ENCODE measurements at regions not wholly inside any gene's neighbourhood (a gene's known extent, or its start where the extent isn't known, plus 50 kb on each side); places are given as distances from the start of the nearest gene placed in this dataset.
"Not testable (repeated sequence)": the region's sequence is repeated elsewhere in the genome, so short reads cannot be mapped to it uniquely, and the experiment has no call there.

DNA sequence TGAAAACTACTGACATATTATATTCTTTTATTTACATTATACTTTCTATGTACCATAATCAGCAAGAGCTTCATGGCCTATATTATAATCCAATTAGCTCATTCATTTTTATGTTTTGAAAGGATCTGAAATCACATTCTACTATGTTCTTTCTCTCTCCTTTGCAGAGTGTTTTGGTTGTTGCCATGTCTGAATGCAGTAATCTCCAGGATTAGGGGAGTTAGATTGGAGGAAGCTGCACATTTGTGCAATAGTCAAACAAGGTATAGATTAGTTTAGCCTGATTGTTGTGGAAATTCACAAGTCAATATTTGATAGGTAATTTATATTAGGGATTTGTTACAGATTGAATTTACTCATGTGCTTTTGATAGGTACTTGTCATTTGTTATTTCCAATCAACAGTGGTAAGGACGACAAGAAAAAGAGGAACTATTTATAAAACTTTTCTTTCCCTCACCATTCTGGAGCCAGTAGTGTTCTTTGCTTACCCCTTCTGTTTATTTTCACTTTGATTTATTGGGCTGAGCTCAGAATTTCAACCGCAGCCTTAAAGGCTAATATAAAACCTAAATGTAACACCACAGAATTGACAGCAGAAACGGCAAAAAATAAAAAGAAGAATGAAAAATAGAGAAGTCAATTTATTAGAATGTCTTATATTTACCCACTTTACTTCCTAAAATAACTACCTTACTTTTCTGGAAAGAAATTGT is 597.0 kb downstream of the CHSY3 start (continued):
- no peak for TF ChIP-seq ZNF57 (CRISPR knock-in tag; IDR thresholded peaks at IDR 0.05)
- TF ChIP-seq KDM2B (CRISPR knock-in tag; IDR thresholded peaks at IDR 0.05), result no peak
- no peak for TF ChIP-seq EP300 (IDR thresholded peaks at IDR 0.05; ENCODE audit: low read length)
- TF ChIP-seq RBM34 (IDR thresholded peaks at IDR 0.05; ENCODE audit: borderline replicate concordance, insufficient read depth, low read length), result no peak

DNA sequence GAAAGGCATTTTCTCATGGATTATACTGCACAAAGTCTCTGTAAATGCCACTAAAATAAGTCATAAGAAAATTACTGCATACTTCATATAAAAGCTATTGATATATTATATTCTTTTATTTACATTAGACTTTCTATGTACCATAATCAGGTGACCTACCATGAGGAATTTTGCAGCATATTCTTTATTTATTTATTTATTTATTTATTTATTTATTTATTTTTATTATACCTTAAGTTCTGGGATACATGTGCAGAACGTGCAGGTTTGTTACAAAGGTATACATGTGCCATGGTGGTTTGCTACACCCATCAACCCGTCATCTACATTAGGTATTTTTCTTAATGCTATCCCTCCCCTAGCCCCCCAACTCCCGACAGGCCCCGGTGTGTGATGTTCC is 596.2 kb downstream of the CHSY3 start:
- H3K36me3 ChIP-seq (ENCODE audit: control insufficient read depth, insufficient read depth, low read length); H3K79me2 ChIP-seq (ENCODE audit: control insufficient read depth, insufficient read depth, low read length); H2AFZ ChIP-seq (ENCODE audit: low read depth, low read length); DNase-seq (ENCODE audit: extremely low read depth in 1 of 4, low spot score in 3 of 4); FAIRE-seq; CTCF ChIA-PET (ENCODE audit: low intra/inter-chr PET ratio); in situ Hi-C loops (cut with MboI); POLR2A ChIA-PET; H4K20me1 ChIP-seq (replicated peaks; ENCODE audit: control insufficient read depth, insufficient read depth, low read length); H3K4me1 ChIP-seq (replicated peaks in 1 of 2; ENCODE audit: control insufficient read depth in 2 of 2, insufficient read depth in 2 of 2, low read length in 2 of 2); H3K27me3 ChIP-seq (ENCODE audit: control insufficient read depth in 2 of 2, insufficient read depth in 2 of 2, low read length in 2 of 2); H3K4me3 ChIP-seq; intact Hi-C loops (cut with micrococcal nuclease); H3K27ac ChIP-seq (ENCODE audit: extremely low read depth, low read depth, low read length); H3K9me1 ChIP-seq (ENCODE audit: control insufficient read depth, insufficient read depth, low read length); H3K9me3 ChIP-seq (replicated peaks; ENCODE audit: control insufficient read depth, insufficient read depth, low read depth, low read length); BruUV-seq (replicated peaks); H3K9ac ChIP-seq (ENCODE audit: insufficient read depth in 1 of 2, low read depth in 2 of 2, low read length in 2 of 2); H3K4me2 ChIP-seq (ENCODE audit: insufficient read depth, low read length); ATAC-seq: not testable (repeated sequence)
- 0% methylated on average over 4 of the region's 4 CpGs for WGBS (ENCODE audit: insufficient coverage, low coverage, missing lambda C conversion rate)

DNA sequence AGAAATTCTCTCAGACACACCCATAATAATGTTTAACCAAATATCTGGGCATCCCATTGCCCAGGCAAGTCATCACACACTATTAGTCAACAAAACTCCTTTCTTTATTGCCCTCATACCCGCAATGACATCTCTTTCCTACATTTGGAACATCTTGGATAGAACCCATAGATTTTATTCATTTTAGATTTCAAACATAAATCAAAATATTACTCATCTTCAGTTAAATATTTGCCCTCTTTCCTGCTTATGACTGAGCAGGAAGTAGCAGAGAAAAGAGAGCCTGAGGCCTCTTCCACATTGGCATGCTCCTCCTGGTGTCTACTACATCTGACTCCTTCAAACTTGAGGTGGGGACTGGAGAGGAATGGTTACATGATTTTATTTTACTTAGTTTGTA is 592.0 kb downstream of the CHSY3 start:
- H4K20me1 ChIP-seq (replicated peaks; ENCODE audit: control insufficient read depth, insufficient read depth, low read length), result no peaks in the 10 kb centered on the region
- H2AFZ ChIP-seq (ENCODE audit: low read depth, low read length), result no peak overlapping the region
- POLR2A ChIA-PET, result no interaction called here
- H3K4me1 ChIP-seq (replicated peaks in 1 of 2; ENCODE audit: control insufficient read depth in 2 of 2, insufficient read depth in 2 of 2, low read length in 2 of 2), result no peaks in the 10 kb centered on the region
- ATAC-seq, result no peak
- in situ Hi-C loops (cut with MboI) (no loop called here), intact Hi-C loops (cut with micrococcal nuclease) (no loop called here)
- no peak for DNase-seq (ENCODE audit: extremely low read depth in 1 of 4, low spot score in 3 of 4)
- 0% methylated on average over 1 of the region's 1 CpG for WGBS (ENCODE audit: insufficient coverage, low coverage, missing lambda C conversion rate)
- H3K36me3 ChIP-seq (ENCODE audit: control insufficient read depth, insufficient read depth, low read length), result no peaks in the 10 kb centered on the region
- no peaks in the 10 kb centered on the region for H3K9me1 ChIP-seq (ENCODE audit: control insufficient read depth, insufficient read depth, low read length)
- no peak overlapping the region for H3K4me2 ChIP-seq (ENCODE audit: insufficient read depth, low read length)
- no peak overlapping the region for H3K27ac ChIP-seq (ENCODE audit: extremely low read depth, low read depth, low read length)
- FAIRE-seq, result no peak
- H3K27me3 ChIP-seq (ENCODE audit: control insufficient read depth in 2 of 2, insufficient read depth in 2 of 2, low read length in 2 of 2), result no peaks in the 10 kb centered on the region
- no TSS peak for BruUV-seq (replicated peaks)
- TF ChIP-seq, protein P1, sequence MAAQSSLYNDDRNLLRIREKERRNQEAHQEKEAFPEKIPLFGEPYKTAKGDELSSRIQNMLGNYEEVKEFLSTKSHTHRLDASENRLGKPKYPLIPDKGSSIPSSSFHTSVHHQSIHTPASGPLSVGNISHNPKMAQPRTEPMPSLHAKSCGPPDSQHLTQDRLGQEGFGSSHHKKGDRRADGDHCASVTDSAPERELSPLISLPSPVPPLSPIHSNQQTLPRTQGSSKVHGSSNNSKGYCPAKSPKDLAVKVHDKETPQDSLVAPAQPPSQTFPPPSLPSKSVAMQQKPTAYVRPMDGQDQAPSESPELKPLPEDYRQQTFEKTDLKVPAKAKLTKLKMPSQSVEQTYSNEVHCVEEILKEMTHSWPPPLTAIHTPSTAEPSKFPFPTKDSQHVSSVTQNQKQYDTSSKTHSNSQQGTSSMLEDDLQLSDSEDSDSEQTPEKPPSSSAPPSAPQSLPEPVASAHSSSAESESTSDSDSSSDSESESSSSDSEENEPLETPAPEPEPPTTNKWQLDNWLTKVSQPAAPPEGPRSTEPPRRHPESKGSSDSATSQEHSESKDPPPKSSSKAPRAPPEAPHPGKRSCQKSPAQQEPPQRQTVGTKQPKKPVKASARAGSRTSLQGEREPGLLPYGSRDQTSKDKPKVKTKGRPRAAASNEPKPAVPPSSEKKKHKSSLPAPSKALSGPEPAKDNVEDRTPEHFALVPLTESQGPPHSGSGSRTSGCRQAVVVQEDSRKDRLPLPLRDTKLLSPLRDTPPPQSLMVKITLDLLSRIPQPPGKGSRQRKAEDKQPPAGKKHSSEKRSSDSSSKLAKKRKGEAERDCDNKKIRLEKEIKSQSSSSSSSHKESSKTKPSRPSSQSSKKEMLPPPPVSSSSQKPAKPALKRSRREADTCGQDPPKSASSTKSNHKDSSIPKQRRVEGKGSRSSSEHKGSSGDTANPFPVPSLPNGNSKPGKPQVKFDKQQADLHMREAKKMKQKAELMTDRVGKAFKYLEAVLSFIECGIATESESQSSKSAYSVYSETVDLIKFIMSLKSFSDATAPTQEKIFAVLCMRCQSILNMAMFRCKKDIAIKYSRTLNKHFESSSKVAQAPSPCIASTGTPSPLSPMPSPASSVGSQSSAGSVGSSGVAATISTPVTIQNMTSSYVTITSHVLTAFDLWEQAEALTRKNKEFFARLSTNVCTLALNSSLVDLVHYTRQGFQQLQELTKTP (IDR thresholded peaks at IDR 0.05; ENCODE audit: low read depth in 1 of 2, partially characterized antibody in 2 of 2), result no peak
- TF ChIP-seq ZKSCAN8 (CRISPR knock-in tag; IDR thresholded peaks at IDR 0.05), result no peak
- no peak overlapping the region for H3K9ac ChIP-seq (ENCODE audit: insufficient read depth in 1 of 2, low read depth in 2 of 2, low read length in 2 of 2)
- H3K9me3 ChIP-seq (replicated peaks; ENCODE audit: control insufficient read depth, insufficient read depth, low read depth, low read length), result no peaks in the 10 kb centered on the region; the same call in 1 of the 2 replicates
- H3K79me2 ChIP-seq (ENCODE audit: control insufficient read depth, insufficient read depth, low read length), result no peaks in the 10 kb centered on the region
- H3K4me3 ChIP-seq, result no peak overlapping the region
- CTCF ChIA-PET (ENCODE audit: low intra/inter-chr PET ratio), result no interaction called here
